Astrocyte of the spinal cord (primary cell): ENCODE measurements at regions not wholly inside any gene's neighbourhood (a gene's known extent, or its start where the extent isn't known, plus 50 kb on each side); places are given as distances from the start of the nearest gene placed in this dataset.

ENCODE experiments used
- DNase-seq: peaks from one replicate; pipeline ENCODE4 v3.0.0; 2011; ENCODE audit warnings: low read depth, low spot score
- H3K4me3 ChIP-seq: 2 replicates; pipeline ENCODE4 v1.5.1; 2011; ENCODE audit warnings: low read depth, mild to moderate bottlenecking, low read length, moderate library complexity
- in situ Hi-C: cut with HindIII; loops from 2 replicates; pipeline ENCODE4 v1.10.0; 2017; ENCODE audit warnings: low sequenced_read_pairs
- TF ChIP-seq, protein P1 (sequence below): IDR thresholded peaks from 2 replicates; pipeline ENCODE4 v1.5.1; 2012; ENCODE audit warnings: low read depth, mild to moderate bottlenecking, low read length, inconsistent platforms

GRCh38 chr5:162299793-162300192, 232.2 kb downstream of the GABRG2 start:
- no peak overlapping the region for H3K4me3 ChIP-seq
- in situ Hi-C loops = no loop called here
- no peak for DNase-seq
- TF ChIP-seq, protein P1, sequence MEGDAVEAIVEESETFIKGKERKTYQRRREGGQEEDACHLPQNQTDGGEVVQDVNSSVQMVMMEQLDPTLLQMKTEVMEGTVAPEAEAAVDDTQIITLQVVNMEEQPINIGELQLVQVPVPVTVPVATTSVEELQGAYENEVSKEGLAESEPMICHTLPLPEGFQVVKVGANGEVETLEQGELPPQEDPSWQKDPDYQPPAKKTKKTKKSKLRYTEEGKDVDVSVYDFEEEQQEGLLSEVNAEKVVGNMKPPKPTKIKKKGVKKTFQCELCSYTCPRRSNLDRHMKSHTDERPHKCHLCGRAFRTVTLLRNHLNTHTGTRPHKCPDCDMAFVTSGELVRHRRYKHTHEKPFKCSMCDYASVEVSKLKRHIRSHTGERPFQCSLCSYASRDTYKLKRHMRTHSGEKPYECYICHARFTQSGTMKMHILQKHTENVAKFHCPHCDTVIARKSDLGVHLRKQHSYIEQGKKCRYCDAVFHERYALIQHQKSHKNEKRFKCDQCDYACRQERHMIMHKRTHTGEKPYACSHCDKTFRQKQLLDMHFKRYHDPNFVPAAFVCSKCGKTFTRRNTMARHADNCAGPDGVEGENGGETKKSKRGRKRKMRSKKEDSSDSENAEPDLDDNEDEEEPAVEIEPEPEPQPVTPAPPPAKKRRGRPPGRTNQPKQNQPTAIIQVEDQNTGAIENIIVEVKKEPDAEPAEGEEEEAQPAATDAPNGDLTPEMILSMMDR = no peak

DNA sequence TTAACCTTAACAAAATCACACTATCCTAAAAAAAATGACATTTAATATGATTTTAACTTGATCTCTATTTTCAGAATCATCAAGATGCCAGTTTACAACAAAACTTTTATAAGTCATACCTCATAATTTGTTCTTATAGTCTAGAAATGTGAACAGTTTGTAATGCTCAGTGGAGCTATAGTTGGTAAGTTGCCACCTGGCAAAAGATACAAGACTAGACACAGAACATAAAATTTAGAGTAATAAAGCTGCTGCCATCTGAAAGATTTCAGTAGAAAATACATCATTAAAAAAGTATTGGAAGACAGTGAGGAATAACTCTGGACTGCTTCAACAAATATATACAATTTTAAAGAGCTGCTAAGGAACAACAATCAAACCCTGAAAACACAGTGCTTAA, 233.8 kb downstream of the GABRG2 start:
- TF ChIP-seq, protein P1 = no peak
- DNase-seq = no peak
- in situ Hi-C loops = no loop called here

GRCh38 chr5:162323466-162323865, 255.9 kb downstream of the GABRG2 start:
- no peak overlapping the region for H3K4me3 ChIP-seq
- DNase-seq = no peak
- in situ Hi-C loops = no loop called here
- TF ChIP-seq, protein P1 = no peak

More for the DNA sequence above, 233.8 kb downstream of the GABRG2 start:
- H3K4me3 ChIP-seq = no peak overlapping the region

- TF ChIP-seq, protein P1 = no peak
- no peak for DNase-seq
- H3K4me3 ChIP-seq = no peak overlapping the region
- in situ Hi-C loops = no loop called here
Observed at GRCh38 chr5:162324328-162324727, 256.8 kb downstream of the GABRG2 start.

- in situ Hi-C loops = no loop called here
- no peak overlapping the region for H3K4me3 ChIP-seq
- TF ChIP-seq, protein P1 = no peak
- DNase-seq = no peak
Observed at GRCh38 chr5:162325143-162325727, 257.7 kb downstream of the GABRG2 start.

GRCh38 chr5:162334944-162335343, 267.4 kb downstream of the GABRG2 start:
- no peak for DNase-seq
- in situ Hi-C loops = no loop called here
- TF ChIP-seq, protein P1 = no peak
- H3K4me3 ChIP-seq = no peak overlapping the region

- H3K4me3 ChIP-seq = no peak overlapping the region
- DNase-seq = no peak
- TF ChIP-seq, protein P1 = no peak
- in situ Hi-C loops = no loop called here
Observed at GRCh38 chr5:162360373-162360931, 292.9 kb downstream of the GABRG2 start.
